Left lung (tissue), 4 donors: ENCODE measurements at regions not wholly inside any gene's neighbourhood (a gene's known extent, or its start where the extent isn't known, plus 50 kb on each side); places are given as distances from the start of the nearest gene placed in this dataset.

ENCODE experiments used
- ATAC-seq: fragments of 200-7000 bp; cut with Tn5 transposase; one replicate; pipeline ENCODE4 v1.9.1; 2020; ENCODE audit warnings: moderate library complexity
- DNase-seq, 4 donors: peaks; one replicate each; pipeline ENCODE4 v3.0.0-alpha.2; 2013 to 2020
- H3K27ac ChIP-seq, 2 donors: fragments of 200-600 bp; sonication (generic) in 1 of 2; one replicate each; pipeline versions ENCODE4 v1.5.0 to v1.8.0; 2020 to 2021
- H3K27me3 ChIP-seq, 2 donors: fragments of 200-600 bp; sonication (generic) in 1 of 2; one replicate each; pipeline versions ENCODE4 v1.5.0 to v1.8.0; 2020 to 2021
- H3K36me3 ChIP-seq, 2 donors: fragments of 200-600 bp; sonication (generic) in 1 of 2; one replicate each; pipeline versions ENCODE4 v1.5.0 to v1.8.0; 2020 to 2021
- H3K4me1 ChIP-seq, 2 donors: fragments of 200-600 bp; one replicate each; pipeline ENCODE4 v1.8.0; 2021
- H3K4me3 ChIP-seq, 2 donors: fragments of 200-600 bp; sonication (generic) in 1 of 2; one replicate each; pipeline versions ENCODE4 v1.5.0 to v1.8.0; 2020 to 2021; ENCODE audit warnings: mild to moderate bottlenecking in 1 of 2
- H3K9me3 ChIP-seq, 2 donors: fragments of 200-600 bp; sonication (generic) in 1 of 2; one replicate each; pipeline versions ENCODE4 v1.5.0 to v1.8.0; 2020 to 2021
- intact Hi-C, 2 donors: fragments of 100-400 bp; cut with DNase I; formaldehyde crosslinking; loops; one replicate each; pipeline versions ENCODE4 v1.11.2 to v1.14.2; 2022
- TF ChIP-seq, protein P1 (sequence below), 2 donors: fragments of 200-600 bp; sonication (generic) in 1 of 2; IDR thresholded peaks; one replicate each; pipeline versions ENCODE4 v1.5.0 to v1.8.0; 2021; ENCODE audit warnings: antibody characterized with exemption in 2 of 2
- donor health status: DM: no; HTN: yes; CAD: no.
- donor health status: DM: no; HTN: no; CAD: no.

GRCh38 chr16:50467559-50467942 is 80.6 kb upstream of the NKD1 start:
- intact Hi-C loops: no loop called here
- H3K27ac ChIP-seq: no peak overlapping the region
- no peaks in the 10 kb centered on the region for H3K9me3 ChIP-seq
- TF ChIP-seq, protein P1, sequence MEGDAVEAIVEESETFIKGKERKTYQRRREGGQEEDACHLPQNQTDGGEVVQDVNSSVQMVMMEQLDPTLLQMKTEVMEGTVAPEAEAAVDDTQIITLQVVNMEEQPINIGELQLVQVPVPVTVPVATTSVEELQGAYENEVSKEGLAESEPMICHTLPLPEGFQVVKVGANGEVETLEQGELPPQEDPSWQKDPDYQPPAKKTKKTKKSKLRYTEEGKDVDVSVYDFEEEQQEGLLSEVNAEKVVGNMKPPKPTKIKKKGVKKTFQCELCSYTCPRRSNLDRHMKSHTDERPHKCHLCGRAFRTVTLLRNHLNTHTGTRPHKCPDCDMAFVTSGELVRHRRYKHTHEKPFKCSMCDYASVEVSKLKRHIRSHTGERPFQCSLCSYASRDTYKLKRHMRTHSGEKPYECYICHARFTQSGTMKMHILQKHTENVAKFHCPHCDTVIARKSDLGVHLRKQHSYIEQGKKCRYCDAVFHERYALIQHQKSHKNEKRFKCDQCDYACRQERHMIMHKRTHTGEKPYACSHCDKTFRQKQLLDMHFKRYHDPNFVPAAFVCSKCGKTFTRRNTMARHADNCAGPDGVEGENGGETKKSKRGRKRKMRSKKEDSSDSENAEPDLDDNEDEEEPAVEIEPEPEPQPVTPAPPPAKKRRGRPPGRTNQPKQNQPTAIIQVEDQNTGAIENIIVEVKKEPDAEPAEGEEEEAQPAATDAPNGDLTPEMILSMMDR (IDR thresholded peaks at IDR 0.05): no peak
- H3K36me3 ChIP-seq: no peaks in the 10 kb centered on the region
- peaks cover 0 to 8% of the 10 kb centered on the region in 2 donors for H3K4me1 ChIP-seq
- no peak for ATAC-seq
- DNase-seq: peak in 1 of 4 donors; percentile 11
- H3K4me3 ChIP-seq: peak overlapping the region in 1 of 2 donors; percentile 19
- peaks cover 16 to 76% of the 10 kb centered on the region in 2 donors for H3K27me3 ChIP-seq

- intact Hi-C loops: no loop called here
- TF ChIP-seq, protein P1 (IDR thresholded peaks at IDR 0.05): no peak
- Histone ChIP-seq H3K27ac (no peak overlapping the region), H3K9me3 (no peaks in the 10 kb centered on the region), H3K36me3 (no peaks in the 10 kb centered on the region), H3K27me3 (peaks cover 18 to 88% of the 10 kb centered on the region in 2 donors), H3K4me3 (no peak overlapping the region), H3K4me1 (peaks cover 0 to 8% of the 10 kb centered on the region in 2 donors)
- DNase-seq (no peak), ATAC-seq (no peak)
Observed at GRCh38 chr16:50466170-50466569, 82.0 kb upstream of the NKD1 start.

GRCh38 chr16:50464325-50465290 is 83.6 kb upstream of the NKD1 start:
- no peak overlapping the region for H3K27ac ChIP-seq
- no peak for DNase-seq
- no peak overlapping the region for H3K4me3 ChIP-seq
- TF ChIP-seq, protein P1 (IDR thresholded peaks at IDR 0.05): no peak
- peaks cover under 1 to 8% of the 10 kb centered on the region in 2 donors for H3K4me1 ChIP-seq
- no peaks in the 10 kb centered on the region for H3K9me3 ChIP-seq
- H3K27me3 ChIP-seq: peaks cover 19 to 98% of the 10 kb centered on the region in 2 donors
- ATAC-seq: no peak
- H3K36me3 ChIP-seq: no peaks in the 10 kb centered on the region
- intact Hi-C loops: no loop called here

DNA sequence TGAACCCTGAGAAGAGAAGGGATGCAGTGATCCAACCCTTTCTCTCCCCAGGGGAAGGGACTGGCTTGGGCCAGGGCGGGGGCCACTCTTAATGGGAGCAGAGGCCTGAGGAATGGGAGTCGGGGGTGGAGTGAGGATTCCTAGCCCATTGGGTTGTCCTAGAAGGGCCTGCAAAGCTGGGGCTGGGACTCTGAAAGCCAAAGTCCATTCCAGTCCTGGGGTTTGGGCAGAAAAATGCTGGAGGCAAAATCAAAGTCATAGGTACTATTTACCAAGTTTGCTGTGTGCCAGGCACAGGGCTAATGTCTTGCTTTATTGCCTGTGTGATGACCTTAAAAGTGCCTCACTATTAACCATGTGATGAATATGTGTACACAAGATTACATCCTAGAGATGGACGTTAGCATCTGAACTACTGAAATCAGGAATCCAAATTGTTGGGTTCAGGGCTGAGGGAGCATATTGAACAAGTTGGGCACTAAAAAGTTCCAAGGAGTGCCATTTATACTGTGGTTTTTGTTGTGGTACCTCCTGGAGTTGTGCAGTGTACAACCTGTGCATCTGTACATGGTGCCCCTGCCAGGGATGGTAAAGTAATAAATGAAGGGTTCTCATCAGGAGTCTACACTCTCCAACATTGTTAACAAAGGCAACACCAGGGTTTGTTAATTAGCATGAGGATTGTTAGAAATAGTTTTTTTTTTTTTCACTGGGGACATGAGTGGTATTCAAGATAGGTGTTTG is 84.4 kb upstream of the NKD1 start:
- Histone ChIP-seq H3K36me3 (no peaks in the 10 kb centered on the region), H3K27me3 (peaks cover 13 to 94% of the 10 kb centered on the region in 2 donors), H3K4me1 (peaks cover 5 to 8% of the 10 kb centered on the region in 2 donors), H3K4me3 (no peak overlapping the region), H3K9me3 (no peaks in the 10 kb centered on the region), H3K27ac (no peak overlapping the region)
- TF ChIP-seq, protein P1 (IDR thresholded peaks at IDR 0.05): no peak
- ATAC-seq: no peak
- no peak for DNase-seq
- intact Hi-C loops: no loop called here
